Hematopoietic multipotent progenitor cell treated with erythropoietin and hydrocortisone succinate and interleukin-3 and kit ligand, for 8 days (in vitro differentiated cells): ENCODE measurements at regions not wholly inside any gene's neighbourhood (a gene's known extent, or its start where the extent isn't known, plus 50 kb on each side); places are given as distances from the start of the nearest gene placed in this dataset.

Experiments
- DNase-seq: peaks from one replicate; pipeline ENCODE4 v3.0.0-alpha.2; 2015

GRCh38 chr14:100381395-100382105 is 58.4 kb downstream of the SLC25A47 start:
- DNase-seq = no peak

DNA sequence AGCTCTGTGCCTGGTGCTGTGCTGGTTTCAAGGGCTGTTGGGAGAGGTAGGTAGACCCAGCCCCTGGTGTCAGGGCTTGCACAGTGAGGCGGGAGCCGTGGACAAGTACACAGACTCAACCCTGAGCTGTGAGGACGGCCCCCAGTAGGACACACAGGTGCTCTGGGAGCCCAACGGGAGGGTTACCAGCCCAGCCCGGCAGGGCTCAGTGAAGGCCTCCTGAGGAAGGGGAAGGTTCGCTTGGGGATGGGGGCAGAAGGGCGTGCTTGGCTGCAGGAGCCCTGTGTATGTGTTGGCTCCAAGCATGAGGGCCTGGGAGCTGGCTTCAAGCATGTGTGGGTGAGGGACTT is 58.9 kb downstream of the SLC25A47 start:
- no peak for DNase-seq

- DNase-seq = peak; percentile 69
Observed at GRCh38 chr14:100383727-100384158, 60.6 kb downstream of the SLC25A47 start.

- no peak for DNase-seq
Observed at GRCh38 chr14:100384277-100384676, 61.1 kb downstream of the SLC25A47 start.

- DNase-seq = peak; percentile 37
Observed at GRCh38 chr14:100384819-100385813, 62.0 kb downstream of the SLC25A47 start.

- no peak for DNase-seq
Observed at GRCh38 chr14:100386121-100386520, 63.0 kb downstream of the SLC25A47 start.

DNA sequence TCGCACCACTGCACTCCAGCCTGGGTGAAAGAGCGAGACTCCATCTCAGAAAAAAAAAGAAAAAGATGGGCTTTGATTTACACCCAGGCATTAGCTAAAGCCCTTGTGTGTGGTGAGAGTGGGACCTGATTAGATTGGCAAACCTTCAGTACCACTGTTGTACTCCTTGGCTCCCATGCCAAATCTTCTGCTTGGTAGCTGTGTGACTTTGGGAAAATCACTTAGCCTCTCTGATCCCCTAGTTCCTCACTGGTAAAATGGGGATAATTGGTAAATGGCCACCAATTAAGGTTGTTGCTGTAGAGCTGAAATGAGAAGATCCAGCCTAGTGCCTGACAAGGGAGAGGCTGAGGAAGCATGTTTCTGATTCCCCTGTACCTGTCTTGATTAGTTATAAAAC is 63.7 kb downstream of the SLC25A47 start:
- DNase-seq = no peak

GRCh38 chr14:100387450-100387849 is 64.3 kb downstream of the SLC25A47 start:
- no peak for DNase-seq

DNA sequence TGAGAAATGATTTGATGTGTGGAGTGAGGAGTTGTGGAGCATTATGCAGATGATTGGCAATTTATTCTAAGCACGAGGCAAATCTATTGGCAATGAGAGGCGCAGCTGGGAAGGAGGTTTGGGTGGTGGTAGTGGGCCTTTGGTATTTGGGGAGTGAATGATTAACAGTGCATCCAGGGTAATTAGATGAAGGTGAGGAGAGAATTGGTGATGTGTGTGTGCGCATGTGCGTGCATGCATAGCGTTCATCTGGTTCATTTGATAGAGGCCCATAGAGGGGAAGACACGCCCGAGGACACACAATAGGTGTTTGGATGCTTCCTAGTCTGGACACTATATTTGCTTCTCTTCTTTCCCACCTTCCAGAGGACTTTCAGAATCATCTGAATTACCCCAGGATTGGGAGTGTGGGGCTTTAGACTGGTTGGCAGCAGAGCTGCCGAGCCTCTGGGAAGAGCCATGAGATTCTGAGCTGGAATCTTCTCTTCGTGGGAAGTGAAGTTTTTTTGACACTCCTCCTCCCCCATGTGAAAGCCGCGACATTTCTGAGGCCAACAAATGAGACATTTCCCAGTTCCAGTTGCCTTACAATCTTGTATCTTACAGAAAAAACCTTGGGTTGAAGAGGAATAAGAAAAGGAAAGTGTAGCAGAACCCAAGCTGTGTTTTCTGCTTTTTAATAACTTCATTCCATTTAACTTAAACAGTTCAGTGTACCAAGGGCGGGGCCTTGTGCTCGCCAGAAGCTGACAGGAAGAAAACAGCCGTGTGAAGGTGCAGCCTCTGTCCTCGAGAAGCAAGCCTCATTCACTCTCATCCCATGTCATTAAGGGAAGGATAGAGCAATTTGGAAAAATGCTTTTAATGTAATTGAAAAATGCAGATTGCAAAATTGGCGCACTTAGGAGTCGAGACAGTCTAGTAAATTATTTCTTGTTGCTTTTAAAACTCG is 65.2 kb downstream of the SLC25A47 start:
- no peak for DNase-seq

DNA sequence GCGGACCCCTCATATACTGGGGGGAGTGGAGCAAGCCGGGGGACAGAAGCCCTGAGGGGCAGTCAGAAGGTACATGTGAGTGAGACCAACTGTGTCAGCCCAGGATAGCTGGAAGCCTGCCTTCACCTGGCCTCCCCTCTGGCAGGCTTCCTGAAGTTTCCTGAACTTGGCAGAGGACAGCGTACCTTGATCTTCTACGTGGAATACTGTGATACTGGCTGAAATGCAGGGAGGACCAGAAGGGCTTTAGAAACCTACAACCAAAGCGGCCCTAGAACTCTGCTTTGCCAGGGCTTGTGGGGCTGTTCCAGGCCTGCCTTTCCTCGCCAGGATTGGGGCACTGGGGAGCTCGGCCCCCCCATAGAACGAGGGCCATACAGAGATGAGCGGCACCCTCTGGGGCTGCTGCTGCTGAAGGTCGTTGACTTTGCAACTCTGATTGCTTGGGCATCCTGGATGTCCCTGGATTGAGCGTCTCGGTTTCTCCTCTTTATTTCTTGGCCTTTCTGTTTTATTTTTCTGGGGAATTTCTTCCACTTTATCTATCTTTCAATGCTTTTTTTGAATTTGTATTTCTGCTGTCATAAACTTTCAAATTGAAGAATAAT is 66.5 kb downstream of the SLC25A47 start:
- no peak for DNase-seq

DNA sequence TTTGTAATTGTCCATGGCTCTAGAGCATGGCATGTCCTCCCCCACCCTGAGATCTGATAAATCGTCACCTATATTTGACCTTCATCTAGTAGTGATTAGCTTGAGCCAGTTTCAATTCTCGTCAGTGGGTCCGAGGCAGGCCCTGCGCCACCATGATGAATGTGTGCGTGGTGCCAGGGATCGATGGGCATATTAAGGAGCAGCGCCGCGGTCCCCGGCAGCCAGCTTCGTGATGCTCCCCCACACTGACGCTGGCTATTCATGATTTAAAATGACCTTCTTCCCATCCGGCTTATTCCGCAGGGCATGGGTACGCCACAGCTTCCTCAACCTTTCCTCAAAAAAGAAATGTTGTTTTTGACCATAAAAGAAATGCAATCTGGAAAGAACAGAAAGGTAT is 68.0 kb downstream of the SLC25A47 start:
- no peak for DNase-seq

DNA sequence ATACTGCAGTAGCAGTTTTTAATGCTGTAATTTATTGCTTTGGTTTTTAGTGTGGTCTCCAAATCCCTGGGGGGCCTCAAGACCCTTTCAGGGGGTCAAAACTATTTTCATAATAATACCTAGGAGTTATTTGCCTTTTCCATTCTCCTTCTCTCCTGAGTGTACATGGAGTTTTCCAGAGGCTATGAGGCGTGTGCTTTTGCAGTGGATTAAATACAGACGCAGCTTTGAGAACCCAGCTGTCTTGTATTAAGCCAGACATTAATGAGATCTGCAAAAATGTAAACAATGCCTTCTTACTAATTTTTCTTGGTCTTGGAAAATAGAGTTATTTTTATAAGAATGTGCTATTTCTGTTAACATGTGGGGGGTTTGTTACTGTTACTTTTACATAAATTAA is 68.6 kb downstream of the SLC25A47 start:
- no peak for DNase-seq

- no peak for DNase-seq
Observed at GRCh38 chr14:100392356-100392755, 69.2 kb downstream of the SLC25A47 start.

GRCh38 chr14:100393362-100393761 is 70.2 kb downstream of the SLC25A47 start:
- DNase-seq = no peak

DNA sequence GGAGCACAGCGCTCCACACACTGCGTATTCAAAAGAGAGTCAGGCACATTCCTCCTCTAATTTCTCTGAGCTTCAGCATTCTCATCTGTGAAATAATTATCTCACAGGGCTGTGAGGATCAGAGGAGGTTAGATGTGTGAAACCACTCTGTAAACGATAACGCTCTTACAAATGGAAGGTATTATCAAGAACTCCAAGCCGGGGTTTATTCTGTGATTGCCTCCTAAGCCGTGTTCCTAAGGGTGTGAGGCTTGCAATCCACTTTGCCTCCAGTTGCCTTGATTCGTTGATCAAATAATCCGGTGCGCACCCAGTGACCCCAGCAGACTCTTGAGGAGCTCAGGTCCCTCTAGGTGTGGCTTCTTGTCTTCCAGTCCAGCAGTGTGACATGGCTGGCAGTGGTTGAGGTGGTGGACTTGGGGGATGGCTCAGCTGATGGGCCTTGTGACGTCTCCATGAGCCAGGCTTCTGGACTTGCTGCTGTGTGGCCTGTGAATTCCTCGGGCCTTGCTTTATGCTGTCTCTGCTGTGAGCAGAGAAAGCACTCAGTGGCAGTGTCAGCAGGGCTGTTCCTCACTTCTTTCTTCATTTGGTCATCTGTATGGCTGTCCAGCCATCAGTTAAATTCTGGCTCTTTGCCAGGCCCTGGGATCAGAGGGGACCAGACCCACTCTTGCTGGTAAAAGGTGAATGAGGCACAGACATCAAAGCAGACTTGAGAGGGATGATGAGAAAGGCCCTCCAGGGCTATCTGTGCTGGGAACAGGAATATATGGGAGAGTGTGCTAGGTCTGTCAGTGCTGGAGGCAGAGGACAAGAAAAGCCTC is 71.0 kb downstream of the SLC25A47 start:
- no peak for DNase-seq

- DNase-seq = no peak
Observed at GRCh38 chr14:100394886-100395672, 71.9 kb downstream of the SLC25A47 start.

GRCh38 chr14:100396266-100396795 is 73.2 kb downstream of the SLC25A47 start:
- no peak for DNase-seq

- no peak for DNase-seq
Observed at GRCh38 chr14:100397005-100397404, 73.9 kb downstream of the SLC25A47 start.

GRCh38 chr14:100398044-100398443 is 74.9 kb downstream of the SLC25A47 start:
- no peak for DNase-seq
